ENCODE measurements at regions not wholly inside any gene's neighbourhood (a gene's known extent, or its start where the extent isn't known, plus 50 kb on each side); places are given as distances from the start of the nearest gene placed in this dataset.

GRCh38 chr12:124380796-124381455, 86.0 kb downstream of the RFLNA start:
- Histone ChIP-seq H3K9me3 (ENCODE audit: control insufficient read depth, insufficient read depth, low read depth, low read length) (no peaks in the 10 kb centered on the region), H3K27me3 (ENCODE audit: control insufficient read depth, insufficient read depth, low read length) (no peaks in the 10 kb centered on the region), H3K36me3 (ENCODE audit: control insufficient read depth, insufficient read depth, low read length) (peaks cover 5% of the 10 kb centered on the region), H3K4me1 (ENCODE audit: control insufficient read depth, insufficient read depth, low read length) (peaks cover 71% of the 10 kb centered on the region), H3K27ac (ENCODE audit: low read length) (peak overlapping the region; percentile 84), H3K4me3 (ENCODE audit: low read depth in 2 of 2, low read length in 2 of 2) (no peak overlapping the region)
- no TSS peak for BruUV-seq (replicated peaks)
- in situ Hi-C loops (cut with HindIII; ENCODE audit: low pct_unique_long_range_greater_than_20kb, low sequenced_read_pairs), result no loop called here
- CTCF ChIA-PET, result interaction anchor here (0.9 kb wide), 1 partner anchor 8 kb away, joined by 3 read pairs; no protein-coding TSS in a partner anchor
- POLR2A ChIA-PET, result interaction anchor here (0.6 kb wide), 1 partner anchor 367 kb away, joined by 3 read pairs; no protein-coding TSS in a partner anchor
- no peak; the same call in 1 of the 2 replicates for ATAC-seq
- TF ChIP-seq SIN3A (IDR thresholded peaks at IDR 0.05; ENCODE audit: borderline replicate concordance, insufficient read depth, low read depth, low read length) (no peak), CTCF (IDR thresholded peaks at IDR 0.05) (no peak)
- intact Hi-C loops (cut with micrococcal nuclease; ENCODE audit: unreplicated experiment), result loop anchor here (10.0 kb wide), 1 partner anchor 304 kb away; no protein-coding TSS in a partner anchor
- DNase-seq (ENCODE audit: low read depth, low spot score), result no peak

- Histone ChIP-seq H3K27ac (ENCODE audit: low read length) (peak overlapping the region; percentile 84), H3K27me3 (ENCODE audit: control insufficient read depth, insufficient read depth, low read length) (no peaks in the 10 kb centered on the region), H3K9me3 (ENCODE audit: control insufficient read depth, insufficient read depth, low read depth, low read length) (no peaks in the 10 kb centered on the region), H3K4me1 (ENCODE audit: control insufficient read depth, insufficient read depth, low read length) (peaks cover 65% of the 10 kb centered on the region), H3K4me3 (ENCODE audit: low read depth in 2 of 2, low read length in 2 of 2) (no peak overlapping the region), H3K36me3 (ENCODE audit: control insufficient read depth, insufficient read depth, low read length) (peaks cover 5% of the 10 kb centered on the region)
- ChIA-PET CTCF (interaction anchor here (0.6 to 0.9 kb wide), 2 partner anchors 9 to 32 kb away, joined by 3 to 5 read pairs; no protein-coding TSS in a partner anchor), POLR2A (no interaction called here)
- intact Hi-C loops (cut with micrococcal nuclease; ENCODE audit: unreplicated experiment) (loop anchor here (10.0 kb wide), 1 partner anchor 305 kb away; no protein-coding TSS in a partner anchor), in situ Hi-C loops (cut with HindIII; ENCODE audit: low pct_unique_long_range_greater_than_20kb, low sequenced_read_pairs) (no loop called here)
- TF ChIP-seq, protein P1, sequence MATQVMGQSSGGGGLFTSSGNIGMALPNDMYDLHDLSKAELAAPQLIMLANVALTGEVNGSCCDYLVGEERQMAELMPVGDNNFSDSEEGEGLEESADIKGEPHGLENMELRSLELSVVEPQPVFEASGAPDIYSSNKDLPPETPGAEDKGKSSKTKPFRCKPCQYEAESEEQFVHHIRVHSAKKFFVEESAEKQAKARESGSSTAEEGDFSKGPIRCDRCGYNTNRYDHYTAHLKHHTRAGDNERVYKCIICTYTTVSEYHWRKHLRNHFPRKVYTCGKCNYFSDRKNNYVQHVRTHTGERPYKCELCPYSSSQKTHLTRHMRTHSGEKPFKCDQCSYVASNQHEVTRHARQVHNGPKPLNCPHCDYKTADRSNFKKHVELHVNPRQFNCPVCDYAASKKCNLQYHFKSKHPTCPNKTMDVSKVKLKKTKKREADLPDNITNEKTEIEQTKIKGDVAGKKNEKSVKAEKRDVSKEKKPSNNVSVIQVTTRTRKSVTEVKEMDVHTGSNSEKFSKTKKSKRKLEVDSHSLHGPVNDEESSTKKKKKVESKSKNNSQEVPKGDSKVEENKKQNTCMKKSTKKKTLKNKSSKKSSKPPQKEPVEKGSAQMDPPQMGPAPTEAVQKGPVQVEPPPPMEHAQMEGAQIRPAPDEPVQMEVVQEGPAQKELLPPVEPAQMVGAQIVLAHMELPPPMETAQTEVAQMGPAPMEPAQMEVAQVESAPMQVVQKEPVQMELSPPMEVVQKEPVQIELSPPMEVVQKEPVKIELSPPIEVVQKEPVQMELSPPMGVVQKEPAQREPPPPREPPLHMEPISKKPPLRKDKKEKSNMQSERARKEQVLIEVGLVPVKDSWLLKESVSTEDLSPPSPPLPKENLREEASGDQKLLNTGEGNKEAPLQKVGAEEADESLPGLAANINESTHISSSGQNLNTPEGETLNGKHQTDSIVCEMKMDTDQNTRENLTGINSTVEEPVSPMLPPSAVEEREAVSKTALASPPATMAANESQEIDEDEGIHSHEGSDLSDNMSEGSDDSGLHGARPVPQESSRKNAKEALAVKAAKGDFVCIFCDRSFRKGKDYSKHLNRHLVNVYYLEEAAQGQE (IDR thresholded peaks at IDR 0.05; ENCODE audit: insufficient read depth in 1 of 2, low read depth in 2 of 2, low read length in 1 of 2), result no peak
- TF ChIP-seq TCF7L2 (IDR thresholded peaks at IDR 0.05; ENCODE audit: low read depth, low read length), result no peak
- TF ChIP-seq SIN3A (IDR thresholded peaks at IDR 0.05; ENCODE audit: borderline replicate concordance, insufficient read depth, low read depth, low read length), result no peak
- no TSS peak for BruUV-seq (replicated peaks)
- ATAC-seq (peak; percentile 60), DNase-seq (ENCODE audit: low read depth, low spot score) (no peak)
These were observed 85.3 kb downstream of the RFLNA start for GRCh38 chr12:124379938-124380754.

All from Panc1 (cell line).